Mammary epithelial cell (primary cell): ENCODE measurements at regions not wholly inside any gene's neighbourhood (a gene's known extent, or its start where the extent isn't known, plus 50 kb on each side); places are given as distances from the start of the nearest gene placed in this dataset.

Experiments used
- EZH2 ChIP-seq: IDR thresholded peaks from 2 replicates; pipeline ENCODE4 v1.6.1; 2012; ENCODE audit warnings: low read length, inconsistent platforms, borderline replicate concordance
- TF ChIP-seq, protein P1 (sequence below), 2 donors: IDR thresholded peaks in 1 of 2; conservative IDR thresholded peaks in 1 of 2; 2 replicates each; pipeline ENCODE4 v1.5.1; 2011 to 2012; ENCODE audit warnings: inconsistent platforms in 2 of 2, low read length in 2 of 2, mild to moderate bottlenecking in 2 of 2, control low read depth in 1 of 2, low read depth in 1 of 2; ENCODE audit not compliant: insufficient read depth in 1 of 2; ENCODE audit errors: extremely low read depth in 1 of 2

DNA sequence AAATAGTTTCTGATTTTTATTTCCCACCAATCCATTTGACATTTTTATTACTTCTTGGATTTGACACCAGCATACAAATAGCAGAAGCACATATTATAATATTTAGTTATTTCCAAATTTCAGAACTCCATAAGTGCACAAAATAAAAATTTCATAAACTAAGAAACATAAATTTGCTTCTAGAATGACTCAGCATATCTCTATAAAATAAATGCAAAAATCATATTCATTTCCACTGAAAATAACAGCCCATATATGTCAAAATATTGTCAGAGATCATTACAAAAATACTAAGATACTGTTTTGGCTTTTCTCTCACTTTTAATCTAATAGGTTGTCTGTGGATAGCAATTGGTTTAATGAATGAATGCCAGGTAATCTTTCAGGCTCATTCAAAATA, 1654.2 kb downstream of the PCDH19 start:
- TF ChIP-seq, protein P1, sequence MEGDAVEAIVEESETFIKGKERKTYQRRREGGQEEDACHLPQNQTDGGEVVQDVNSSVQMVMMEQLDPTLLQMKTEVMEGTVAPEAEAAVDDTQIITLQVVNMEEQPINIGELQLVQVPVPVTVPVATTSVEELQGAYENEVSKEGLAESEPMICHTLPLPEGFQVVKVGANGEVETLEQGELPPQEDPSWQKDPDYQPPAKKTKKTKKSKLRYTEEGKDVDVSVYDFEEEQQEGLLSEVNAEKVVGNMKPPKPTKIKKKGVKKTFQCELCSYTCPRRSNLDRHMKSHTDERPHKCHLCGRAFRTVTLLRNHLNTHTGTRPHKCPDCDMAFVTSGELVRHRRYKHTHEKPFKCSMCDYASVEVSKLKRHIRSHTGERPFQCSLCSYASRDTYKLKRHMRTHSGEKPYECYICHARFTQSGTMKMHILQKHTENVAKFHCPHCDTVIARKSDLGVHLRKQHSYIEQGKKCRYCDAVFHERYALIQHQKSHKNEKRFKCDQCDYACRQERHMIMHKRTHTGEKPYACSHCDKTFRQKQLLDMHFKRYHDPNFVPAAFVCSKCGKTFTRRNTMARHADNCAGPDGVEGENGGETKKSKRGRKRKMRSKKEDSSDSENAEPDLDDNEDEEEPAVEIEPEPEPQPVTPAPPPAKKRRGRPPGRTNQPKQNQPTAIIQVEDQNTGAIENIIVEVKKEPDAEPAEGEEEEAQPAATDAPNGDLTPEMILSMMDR (conservative IDR thresholded peaks at IDR 0.05 in 1 of 2, IDR thresholded peaks at IDR 0.05 in 1 of 2; ENCODE audit: extremely low read depth in 1 of 2, insufficient read depth in 1 of 2, low read depth in 1 of 2, low read length in 2 of 2) = no peak
- TF ChIP-seq EZH2 = no peak
